ENCODE measurements at regions not wholly inside any gene's neighbourhood (a gene's known extent, or its start where the extent isn't known, plus 50 kb on each side); places are given as distances from the start of the nearest gene placed in this dataset.
"Not testable (repeated sequence)": the region's sequence is repeated elsewhere in the genome, so short reads cannot be mapped to it uniquely, and the experiment has no call there.

GRCh38 chr20:54950304-54950703 is 474.9 kb downstream of the DOK5 start:
- in situ Hi-C loops (cut with HindIII; ENCODE audit: low sequenced_read_pairs) = no loop called here
- DNase-seq (ENCODE audit: low spot score) = no peak

GRCh38 chr20:54941666-54942065 is 466.3 kb downstream of the DOK5 start:
- DNase-seq (ENCODE audit: low spot score) = no peak
- in situ Hi-C loops (cut with HindIII; ENCODE audit: low sequenced_read_pairs) = no loop called here

DNA sequence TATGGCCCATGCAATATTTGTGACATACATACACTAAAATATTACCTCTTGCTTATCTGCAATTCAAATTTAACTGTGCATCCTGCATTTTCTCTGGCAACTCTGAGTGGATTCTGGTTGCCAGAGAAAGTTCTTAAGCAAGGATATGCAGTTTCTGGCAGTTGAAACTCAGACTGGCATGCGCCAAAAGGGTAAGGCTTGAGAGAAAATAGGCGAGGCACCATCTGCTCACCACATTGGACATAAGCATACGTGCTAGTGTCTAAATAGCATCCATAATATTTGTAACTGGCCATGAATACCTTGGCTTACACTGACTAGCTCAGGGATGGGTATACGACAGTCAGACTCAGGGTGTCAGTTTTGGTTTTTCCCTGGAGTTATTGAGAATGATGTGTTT is 465.1 kb downstream of the DOK5 start:
- no peak for DNase-seq (ENCODE audit: low spot score)
- in situ Hi-C loops (cut with HindIII; ENCODE audit: low sequenced_read_pairs) = no loop called here

GRCh38 chr20:54938707-54939106 is 463.3 kb downstream of the DOK5 start:
- no peak for DNase-seq (ENCODE audit: low spot score)
- in situ Hi-C loops (cut with HindIII; ENCODE audit: low sequenced_read_pairs) = no loop called here

- in situ Hi-C loops (cut with HindIII; ENCODE audit: low sequenced_read_pairs) = no loop called here
- no peak for DNase-seq (ENCODE audit: low spot score)
Measured at GRCh38 chr20:54933212-54933904, 458.0 kb downstream of the DOK5 start.

DNA sequence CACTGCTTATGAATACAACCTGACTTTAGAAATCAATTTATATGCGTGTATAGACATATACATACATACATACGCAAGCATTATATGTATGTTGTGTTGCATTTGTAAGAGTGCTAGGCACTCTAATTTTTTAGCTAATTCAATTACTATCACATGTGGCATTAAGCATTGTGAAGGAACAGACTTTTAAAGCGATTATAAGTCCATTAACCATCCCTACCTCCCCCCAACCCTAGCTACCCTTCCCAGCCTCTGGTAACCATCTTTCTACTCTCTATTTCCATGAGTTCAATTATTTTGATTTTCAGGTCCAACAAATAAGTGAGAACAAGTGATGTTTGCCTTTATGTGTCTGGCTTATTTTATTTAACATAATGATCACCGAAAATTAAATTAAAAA is 453.8 kb downstream of the DOK5 start:
- no peak for DNase-seq (ENCODE audit: low spot score)
- in situ Hi-C loops (cut with HindIII; ENCODE audit: low sequenced_read_pairs) = no loop called here

- in situ Hi-C loops (cut with HindIII; ENCODE audit: low sequenced_read_pairs) = no loop called here
- no peak for DNase-seq (ENCODE audit: low spot score)
Measured at GRCh38 chr20:54928564-54928963, 453.2 kb downstream of the DOK5 start.

DNA sequence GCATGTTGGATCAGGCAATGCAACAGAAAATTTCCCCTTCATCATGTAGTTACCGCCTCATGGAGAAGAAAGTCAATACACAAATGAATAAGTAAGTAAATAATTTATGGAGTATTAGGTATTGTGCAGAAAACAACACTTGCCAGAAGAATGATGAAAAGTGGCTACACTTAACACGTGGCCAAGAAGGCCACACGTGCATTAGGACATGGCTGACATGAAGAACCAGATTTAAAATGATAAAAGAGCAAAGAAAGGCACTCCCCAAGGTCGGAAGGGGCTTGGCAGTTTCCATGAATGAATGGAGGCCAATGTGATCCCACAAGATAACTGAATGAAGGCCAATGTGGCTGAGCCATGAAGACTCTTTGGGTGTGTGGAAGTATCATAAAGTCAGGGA is 447.2 kb downstream of the DOK5 start:
- DNase-seq (ENCODE audit: low spot score) = no peak

DNA sequence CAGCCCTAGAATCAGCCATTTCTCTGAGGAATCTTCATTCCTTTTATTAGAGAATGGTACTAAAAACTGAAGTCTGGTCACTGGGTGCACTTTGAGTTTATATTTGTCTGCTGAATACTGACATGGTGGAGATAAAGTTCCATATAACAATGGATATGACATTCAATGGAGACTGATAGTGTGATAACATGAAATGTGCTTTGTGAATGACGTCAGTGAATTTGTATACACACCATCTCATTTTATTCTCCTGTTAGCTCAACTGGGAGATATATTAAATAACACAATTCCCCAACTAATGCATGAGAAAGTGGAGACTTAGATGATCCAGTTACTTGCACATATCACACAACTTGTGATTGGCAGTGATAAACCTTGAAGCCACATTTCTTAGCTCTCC is 446.7 kb downstream of the DOK5 start:
- in situ Hi-C loops (cut with HindIII; ENCODE audit: low sequenced_read_pairs) = no loop called here
- DNase-seq (ENCODE audit: low spot score) = no peak

More for the DNA sequence above, 447.2 kb downstream of the DOK5 start:
- in situ Hi-C loops (cut with HindIII; ENCODE audit: low sequenced_read_pairs) = no loop called here

- DNase-seq (ENCODE audit: low spot score) = no peak
- in situ Hi-C loops (cut with HindIII; ENCODE audit: low sequenced_read_pairs) = no loop called here
Measured at GRCh38 chr20:54920491-54920890, 445.1 kb downstream of the DOK5 start.

GRCh38 chr20:54918993-54919392 is 443.6 kb downstream of the DOK5 start:
- DNase-seq (ENCODE audit: low spot score); in situ Hi-C loops (cut with HindIII; ENCODE audit: low sequenced_read_pairs): not testable (repeated sequence)

- in situ Hi-C loops (cut with HindIII; ENCODE audit: low sequenced_read_pairs) = no loop called here
- no peak for DNase-seq (ENCODE audit: low spot score)
Measured at GRCh38 chr20:54914995-54915394, 439.6 kb downstream of the DOK5 start.

DNA sequence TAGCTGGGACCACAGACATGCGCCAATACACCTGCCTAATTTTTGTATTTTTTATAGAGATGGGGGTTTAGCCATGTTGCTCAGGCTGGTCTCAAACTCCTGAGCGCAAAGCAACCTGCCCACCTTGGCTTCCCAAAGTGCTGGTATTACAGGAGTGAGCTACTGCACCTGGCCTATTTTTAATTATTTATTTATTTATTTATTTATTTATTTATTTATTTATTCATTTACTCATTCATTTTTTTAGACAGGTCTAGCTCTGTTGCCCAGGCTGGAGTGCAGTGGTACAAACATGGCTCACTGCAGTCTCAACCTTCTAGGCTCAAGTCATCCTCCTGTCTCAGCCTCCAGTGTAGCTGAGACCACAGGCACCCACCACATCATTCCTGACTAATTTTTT is 434.3 kb downstream of the DOK5 start:
- in situ Hi-C loops (cut with HindIII; ENCODE audit: low sequenced_read_pairs) = no loop called here

GRCh38 chr20:54906134-54906533 is 430.7 kb downstream of the DOK5 start:
- in situ Hi-C loops (cut with HindIII; ENCODE audit: low sequenced_read_pairs); DNase-seq (ENCODE audit: low spot score): not testable (repeated sequence)

More for the DNA sequence above, 434.3 kb downstream of the DOK5 start:
- DNase-seq (ENCODE audit: low spot score) = no peak

DNA sequence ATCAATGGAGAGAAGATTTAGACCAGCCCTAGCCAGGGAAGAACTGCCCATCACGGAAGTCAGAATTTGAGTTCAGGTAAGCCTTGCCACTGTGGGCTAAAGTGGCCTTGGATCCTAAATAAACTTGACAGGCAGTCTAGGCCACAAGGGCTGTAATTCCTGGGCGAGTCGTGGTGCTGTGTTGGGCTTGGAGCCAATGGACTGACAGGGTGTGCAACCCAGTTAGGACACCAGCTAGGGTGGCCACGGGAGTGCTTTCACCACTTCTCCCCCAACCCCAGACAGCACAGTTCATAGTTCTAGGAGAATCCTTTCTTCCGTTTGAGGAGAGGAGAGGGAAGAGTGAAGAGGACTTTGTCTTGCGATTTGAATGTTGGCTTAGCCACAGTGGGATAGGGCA is 422.4 kb downstream of the DOK5 start:
- in situ Hi-C loops (cut with HindIII; ENCODE audit: low sequenced_read_pairs) = no loop called here
- no peak for DNase-seq (ENCODE audit: low spot score)

DNA sequence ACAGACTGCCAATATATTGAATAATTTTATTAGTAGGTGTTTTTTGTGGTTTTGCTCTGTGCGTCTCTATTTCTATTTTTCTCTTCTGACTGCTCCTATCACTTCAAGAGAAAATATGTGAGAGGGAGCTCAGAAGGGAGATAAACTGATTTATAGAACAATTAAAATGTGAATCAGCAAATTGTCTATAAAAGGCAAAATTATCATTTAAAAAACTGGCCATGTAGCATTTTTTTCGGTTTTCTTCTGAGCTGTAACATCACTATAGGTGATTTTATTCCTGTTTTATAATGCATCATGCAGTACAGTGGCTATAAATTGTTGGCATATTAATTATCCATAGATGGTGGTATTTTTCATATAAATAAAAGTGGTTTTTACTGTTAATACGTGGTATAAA is 416.5 kb downstream of the DOK5 start:
- in situ Hi-C loops (cut with HindIII; ENCODE audit: low sequenced_read_pairs) = no loop called here
- no peak for DNase-seq (ENCODE audit: low spot score)

DNA sequence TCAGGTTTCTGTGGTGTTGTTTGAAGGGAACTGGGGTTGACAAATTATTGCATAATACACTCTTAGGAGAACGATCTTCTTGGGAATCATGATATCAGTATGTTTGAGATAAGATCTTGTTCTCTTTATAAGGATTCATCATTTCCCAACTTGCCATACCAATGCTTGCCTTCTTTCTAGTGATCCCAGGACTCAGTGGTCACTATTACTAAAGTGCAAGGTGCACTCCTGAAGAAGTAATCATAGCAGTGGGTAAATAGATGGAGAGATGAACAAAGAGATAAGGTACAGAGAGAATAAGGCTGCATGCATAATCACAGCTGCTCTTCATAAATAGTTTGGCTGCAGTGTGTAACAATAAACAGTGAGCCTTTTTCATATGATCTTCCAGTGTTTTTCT is 404.0 kb downstream of the DOK5 start:
- DNase-seq (ENCODE audit: low spot score) = no peak
- in situ Hi-C loops (cut with HindIII; ENCODE audit: low sequenced_read_pairs) = no loop called here

GRCh38 chr20:54875307-54875706 is 399.9 kb downstream of the DOK5 start:
- in situ Hi-C loops (cut with HindIII; ENCODE audit: low sequenced_read_pairs) = no loop called here
- DNase-seq (ENCODE audit: low spot score) = no peak

- in situ Hi-C loops (cut with HindIII; ENCODE audit: low sequenced_read_pairs) = no loop called here
- DNase-seq (ENCODE audit: low spot score) = no peak
Measured at GRCh38 chr20:54874718-54875117, 399.3 kb downstream of the DOK5 start.

DNA sequence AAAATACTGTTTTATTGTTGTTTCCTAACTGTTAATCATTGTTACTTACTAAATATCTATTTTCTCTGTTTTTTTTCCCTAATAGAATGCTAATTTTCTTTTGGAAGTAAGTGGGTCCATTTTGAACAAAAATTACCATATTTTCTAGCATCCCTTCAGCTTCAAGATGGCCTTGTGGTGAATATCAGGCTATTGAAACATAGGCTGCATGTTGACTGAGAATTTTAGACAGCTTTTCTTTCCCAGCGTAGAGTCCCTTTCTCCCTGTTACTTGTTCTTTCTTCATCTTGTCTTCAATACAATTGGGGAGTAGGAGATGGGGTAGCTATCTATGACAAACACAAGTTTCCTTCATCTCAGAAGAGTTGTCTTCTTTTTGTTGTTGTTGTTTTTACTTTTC is 397.0 kb downstream of the DOK5 start:
- in situ Hi-C loops (cut with HindIII; ENCODE audit: low sequenced_read_pairs) = no loop called here
- no peak for DNase-seq (ENCODE audit: low spot score)

GRCh38 chr20:54869765-54870164 is 394.4 kb downstream of the DOK5 start:
- in situ Hi-C loops (cut with HindIII; ENCODE audit: low sequenced_read_pairs) = no loop called here

GRCh38 chr20:54865273-54865672 is 389.9 kb downstream of the DOK5 start:
- in situ Hi-C loops (cut with HindIII; ENCODE audit: low sequenced_read_pairs) = no loop called here
- DNase-seq (ENCODE audit: low spot score) = no peak

More at GRCh38 chr20:54869765-54870164, 394.4 kb downstream of the DOK5 start:
- DNase-seq (ENCODE audit: low spot score) = no peak

Data from G401 (cell line).